HG03095 (cell line): ENCODE measurements at regions not wholly inside any gene's neighbourhood (a gene's known extent, or its start where the extent isn't known, plus 50 kb on each side); places are given as distances from the start of the nearest gene placed in this dataset.
"Not testable (repeated sequence)": the region's sequence is repeated elsewhere in the genome, so short reads cannot be mapped to it uniquely, and the experiment has no call there.

Source experiments
- ATAC-seq: cut with Tn5 transposase; IDR thresholded peaks from one replicate; pipeline ENCODE4 v1.9.1; 2021; ENCODE audit warnings: moderate library complexity; ENCODE audit not compliant: unreplicated experiment

DNA sequence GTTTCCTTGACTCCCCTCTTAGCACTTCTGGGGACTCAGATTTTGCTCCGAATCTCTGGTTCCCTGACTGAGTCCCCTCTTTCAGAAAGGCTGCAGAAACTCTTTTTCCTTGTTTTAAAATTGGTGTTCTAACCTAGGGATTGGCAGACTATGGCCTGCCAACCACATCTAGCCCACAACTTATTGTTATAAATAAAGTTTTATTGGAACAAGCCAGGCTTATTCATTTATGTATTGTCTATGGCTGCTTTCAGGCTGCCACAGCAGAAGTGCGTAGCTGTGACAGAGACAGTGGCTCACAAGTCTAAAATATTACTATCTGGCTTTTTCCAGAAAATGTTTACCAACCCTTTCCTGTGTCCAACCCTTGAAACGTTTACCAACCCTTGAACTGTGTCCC, 81.7 kb downstream of the IER5 start:
- ATAC-seq: no peak

- no peak for ATAC-seq
These were observed 83.6 kb downstream of the IER5 start for GRCh38 chr1:181172082-181172481.

GRCh38 chr1:181173761-181174447, 85.4 kb downstream of the IER5 start:
- ATAC-seq: no peak

GRCh38 chr1:181174861-181175260, 86.4 kb downstream of the IER5 start:
- no peak for ATAC-seq

DNA sequence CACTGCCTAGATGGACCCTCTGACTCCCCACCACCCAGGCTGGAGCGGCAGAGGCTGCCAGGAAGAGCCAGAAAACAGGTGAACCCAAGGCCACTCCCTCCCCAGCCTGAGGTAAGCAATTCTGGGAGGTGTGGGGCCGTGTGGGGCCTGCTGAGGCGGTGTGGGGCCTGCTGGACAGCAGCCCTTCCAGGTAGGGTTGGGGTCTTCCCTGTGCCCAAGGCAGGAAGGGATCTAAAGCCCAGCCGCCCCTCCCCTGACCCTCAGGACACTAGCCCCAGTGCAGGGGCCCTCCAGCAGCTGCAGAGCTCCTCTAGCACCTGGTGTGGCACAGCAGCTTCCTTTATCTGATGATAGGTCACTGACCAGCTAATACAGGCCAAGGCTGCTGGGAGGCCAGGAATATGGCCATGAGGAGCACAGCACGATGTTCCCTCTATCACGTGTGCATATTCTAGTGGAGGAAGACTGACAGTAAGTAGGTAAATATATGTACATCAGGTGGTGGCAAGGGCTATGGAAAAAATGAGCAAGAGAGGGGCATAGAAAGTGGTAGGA, 86.9 kb downstream of the IER5 start:
- no peak for ATAC-seq

DNA sequence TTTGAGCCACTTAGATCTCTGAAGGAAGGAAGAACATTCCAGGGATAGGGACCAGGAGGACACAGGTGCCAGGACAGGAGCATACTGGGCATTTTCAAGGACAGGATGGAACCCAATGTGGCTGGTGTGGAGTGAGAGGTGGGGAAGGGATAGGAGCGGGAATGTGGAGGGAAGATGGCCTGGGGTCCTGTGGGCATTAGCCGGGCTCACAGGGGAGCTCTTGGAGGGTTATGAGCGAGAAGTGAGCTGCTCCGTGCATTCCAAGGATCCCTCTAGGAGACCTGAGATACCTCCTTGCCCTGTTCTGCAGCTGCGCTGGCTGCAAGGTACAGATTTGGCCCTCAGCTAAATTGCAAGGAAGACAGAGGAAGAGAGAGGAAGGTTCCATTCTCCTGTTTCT, 87.5 kb downstream of the IER5 start:
- no peak for ATAC-seq

DNA sequence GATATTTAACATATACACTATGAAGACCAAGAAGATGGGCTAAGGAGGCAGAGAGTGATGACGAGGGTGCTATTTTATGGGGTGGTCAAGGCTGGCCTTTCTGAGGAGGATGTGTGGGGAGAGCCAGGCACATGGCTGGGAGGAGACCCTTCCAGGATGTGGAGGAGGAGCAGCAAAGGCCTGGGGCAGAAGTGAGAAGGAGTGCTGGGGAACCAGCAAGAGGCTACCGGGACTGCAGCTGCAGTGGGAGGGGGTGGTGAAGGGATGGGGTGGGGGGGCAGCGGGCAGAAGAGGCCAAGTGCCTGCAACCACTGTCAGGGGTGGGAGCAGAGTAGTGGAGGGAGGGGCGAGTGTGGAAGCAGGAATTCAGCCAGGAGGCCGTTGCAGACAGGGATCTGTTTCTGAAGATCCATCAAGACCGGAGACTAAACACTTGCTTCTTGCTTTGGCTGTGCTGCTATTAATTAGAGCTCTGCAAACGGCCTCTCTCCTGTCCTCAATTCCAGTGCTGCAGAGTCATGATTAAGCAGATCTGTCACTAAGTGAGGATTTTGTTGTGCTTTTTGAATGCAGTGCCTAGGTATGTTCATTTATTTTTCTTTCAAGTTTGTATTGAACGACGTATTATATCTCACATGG, 89.9 kb downstream of the IER5 start:
- no peak for ATAC-seq

- ATAC-seq: no peak
These were observed 90.9 kb downstream of the IER5 start for GRCh38 chr1:181179279-181179986.

- no peak for ATAC-seq
These were observed 91.5 kb downstream of the IER5 start for GRCh38 chr1:181179987-181180365.

DNA sequence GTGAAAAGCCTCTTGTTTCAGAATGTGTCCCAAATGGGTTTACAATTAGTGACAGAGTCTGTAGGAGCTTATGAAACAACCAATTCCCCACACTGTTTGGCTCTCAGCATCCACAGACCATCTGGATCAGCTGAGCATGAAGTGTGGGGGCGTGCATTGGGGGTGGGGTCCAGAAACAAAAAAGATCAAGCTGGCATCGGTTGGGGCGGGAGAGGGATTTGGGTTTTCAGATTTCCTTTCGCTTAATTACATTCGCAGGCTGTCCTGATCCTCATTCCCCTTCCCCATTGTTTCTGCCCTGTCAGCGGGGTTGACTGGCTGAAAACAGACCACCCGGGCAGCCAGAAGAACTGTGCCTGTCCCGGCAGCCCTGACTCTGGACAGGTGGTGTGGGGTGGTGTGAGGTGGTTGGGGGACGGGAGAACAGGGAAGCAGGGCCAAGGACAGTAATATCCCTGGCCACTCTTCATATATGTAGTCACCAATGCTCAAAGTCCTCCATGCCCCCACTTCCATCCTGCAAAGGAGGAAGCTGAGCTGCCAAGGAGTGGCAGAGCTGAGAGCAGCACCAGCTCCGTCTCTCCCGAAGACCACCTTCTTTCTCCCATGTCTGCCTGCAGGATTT, 92.0 kb downstream of the IER5 start:
- no peak for ATAC-seq

DNA sequence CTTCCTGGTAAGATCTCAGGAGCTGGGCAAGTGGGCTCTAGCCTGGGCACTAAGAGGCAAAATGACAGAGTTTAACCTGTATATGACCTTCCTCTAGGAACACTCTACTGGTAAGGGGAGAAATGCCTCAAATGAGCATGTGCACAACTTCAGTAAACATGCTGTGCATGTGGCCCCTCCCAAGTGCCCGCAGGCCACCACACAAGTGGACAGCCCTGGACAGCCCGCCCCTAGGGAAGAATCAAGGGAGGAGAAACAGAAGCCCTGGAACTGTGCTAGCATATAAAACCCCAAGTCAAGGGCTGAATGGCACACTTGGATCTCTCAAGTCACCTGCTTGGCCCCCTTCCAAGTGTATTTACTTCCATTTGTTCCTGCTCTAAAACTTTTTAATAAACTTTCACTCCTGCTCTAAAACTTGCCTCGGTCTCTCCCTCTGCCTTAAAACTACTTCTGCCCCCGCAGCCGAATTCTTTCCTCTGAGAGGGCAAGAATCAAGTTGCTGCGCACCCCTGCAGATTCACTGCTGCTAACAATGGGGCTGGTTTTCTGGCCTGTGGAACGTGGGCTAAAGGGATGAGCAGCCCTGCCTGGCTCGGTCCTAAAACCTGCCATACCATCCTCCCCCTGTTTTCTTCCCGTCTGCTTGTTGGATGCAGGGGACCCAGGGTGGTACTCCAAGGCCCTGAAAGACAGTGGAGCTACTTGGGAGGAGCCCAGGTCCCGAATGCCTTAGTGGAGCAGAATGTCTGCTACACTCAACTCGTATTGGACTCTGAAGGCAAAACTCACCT, 93.5 kb downstream of the IER5 start:
- no peak for ATAC-seq

DNA sequence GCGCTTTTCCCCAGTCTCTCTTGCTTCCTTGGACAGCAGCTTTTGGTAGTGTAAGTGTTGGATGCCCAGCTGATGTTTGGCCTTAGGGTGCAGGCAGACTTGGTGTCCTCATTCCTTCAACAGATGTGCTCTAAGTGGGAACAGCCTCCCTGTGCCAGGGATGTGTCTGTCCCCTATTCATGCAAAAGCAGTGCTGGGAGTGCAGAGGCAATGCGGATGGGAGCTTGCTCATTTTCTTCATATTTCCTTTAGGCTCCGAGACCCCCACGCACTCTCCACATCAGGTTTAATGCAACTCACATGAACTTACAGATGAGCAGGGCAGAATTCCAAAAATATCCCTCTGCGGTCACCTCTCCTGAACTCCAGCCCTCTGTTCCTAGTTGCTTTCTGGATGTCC, 96.1 kb downstream of the IER5 start:
- no peak for ATAC-seq

DNA sequence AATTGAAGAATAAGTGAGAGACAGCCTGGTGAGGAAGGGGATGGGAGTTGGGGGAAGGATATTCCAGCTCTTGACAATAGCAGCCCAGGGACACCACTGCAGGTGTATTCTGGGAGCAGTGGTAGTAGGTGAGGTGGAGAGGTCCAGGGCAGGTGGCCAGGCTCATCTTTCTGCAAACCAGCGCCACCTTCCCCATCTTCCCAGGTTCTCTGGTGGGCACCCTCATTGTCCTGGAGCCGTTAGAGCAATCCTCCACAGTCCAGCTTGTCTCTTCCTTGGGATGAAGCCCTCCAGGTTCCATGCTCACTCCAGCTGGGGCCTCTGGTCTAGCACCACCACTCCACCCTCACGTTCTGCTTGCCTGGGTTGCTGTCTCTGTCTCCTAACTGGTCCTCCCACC, 97.0 kb downstream of the IER5 start:
- no peak for ATAC-seq

GRCh38 chr1:181186133-181186532, 97.6 kb downstream of the IER5 start:
- ATAC-seq: not testable (repeated sequence)

- ATAC-seq: no peak
These were observed 99.0 kb downstream of the IER5 start for GRCh38 chr1:181187337-181188126.

DNA sequence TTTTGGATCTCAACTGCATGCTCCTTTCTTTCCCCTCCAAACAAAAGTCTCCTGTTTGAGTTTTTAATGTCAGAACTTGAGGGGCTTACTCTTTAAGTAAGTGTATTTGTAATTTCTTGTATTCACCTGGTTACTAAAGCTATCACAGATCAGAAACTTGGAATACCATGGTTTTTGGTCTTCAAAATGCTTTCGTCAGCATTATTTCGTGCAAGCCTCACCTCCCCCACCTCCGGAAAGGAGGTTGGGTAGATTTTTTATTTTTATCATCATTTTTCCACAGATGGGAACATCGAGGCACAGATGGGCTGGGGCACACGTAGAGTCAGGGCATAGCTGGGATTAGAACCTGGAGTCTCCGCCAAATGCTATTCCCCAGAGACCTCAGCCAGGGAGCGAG, 100.7 kb downstream of the IER5 start:
- no peak for ATAC-seq

DNA sequence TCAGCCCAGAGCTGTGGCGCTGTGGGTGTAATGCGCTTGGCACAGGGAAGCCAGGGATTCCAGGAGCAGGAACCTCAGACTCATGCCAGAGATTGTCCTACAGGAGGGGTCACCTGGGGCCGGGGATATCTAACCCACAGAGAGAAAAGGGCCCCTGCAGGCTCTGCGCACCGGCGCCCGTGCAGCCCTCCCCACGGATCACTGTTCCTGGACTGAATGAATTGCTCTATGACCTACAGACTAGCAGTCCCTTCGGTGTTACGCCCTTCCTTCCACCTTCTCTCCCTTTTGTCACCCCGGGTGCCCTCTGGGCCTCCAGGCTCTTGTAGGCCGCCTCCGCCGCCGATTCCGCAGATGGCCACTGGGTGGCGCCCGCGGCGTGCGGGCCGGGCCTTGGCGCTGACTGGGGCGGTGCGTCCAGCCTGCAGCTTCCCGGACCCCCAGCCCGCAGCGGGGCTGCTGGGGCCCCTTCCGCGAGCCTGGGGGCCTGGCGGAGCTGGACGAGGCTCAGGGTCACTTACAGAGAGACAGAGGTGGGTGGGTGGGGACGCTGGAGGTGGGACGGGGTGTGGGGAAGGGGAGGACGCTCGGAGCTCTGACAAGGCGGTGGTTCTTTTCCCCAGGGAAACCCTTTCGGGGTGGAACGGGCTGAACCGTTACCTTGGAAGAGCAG, 101.3 kb downstream of the IER5 start:
- ATAC-seq: no peak

DNA sequence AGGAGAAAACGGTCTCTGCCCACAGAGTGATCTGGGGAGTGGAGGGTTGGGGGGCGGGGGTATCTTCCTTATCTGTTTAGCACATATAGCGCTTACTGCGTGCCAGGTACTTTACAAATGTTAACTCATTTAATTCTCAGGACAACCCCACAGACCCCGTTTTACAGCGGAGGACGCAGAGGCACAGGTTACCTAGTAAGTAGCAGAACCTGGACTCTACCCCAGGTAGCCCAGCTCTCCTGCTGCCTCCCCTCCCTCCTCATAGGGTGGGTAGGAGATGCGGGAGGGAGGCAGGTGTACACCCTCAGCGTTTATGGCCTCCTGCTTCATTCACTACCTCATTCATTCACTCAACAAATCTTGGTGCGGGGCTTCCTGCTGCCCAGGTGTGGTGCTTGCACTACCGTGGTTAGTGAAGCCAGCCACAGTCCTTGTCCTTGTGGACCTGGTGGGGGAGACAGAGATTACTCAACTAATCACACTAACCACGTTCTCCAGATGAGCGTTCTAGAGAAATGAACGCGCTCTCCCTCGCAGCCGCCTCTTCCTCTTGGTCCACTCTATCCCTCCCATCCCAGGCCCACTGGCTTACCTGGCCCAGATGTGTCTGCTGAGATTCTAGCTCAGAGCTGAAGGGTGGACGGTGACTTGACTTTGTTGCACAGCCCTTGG, 102.0 kb downstream of the IER5 start:
- no peak for ATAC-seq

GRCh38 chr1:181191494-181192040, 103.1 kb downstream of the IER5 start:
- ATAC-seq: no peak
